CD4-positive, alpha-beta T cell treated with Interleukin-15 for 1 hour (primary cell): ENCODE measurements at regions not wholly inside any gene's neighbourhood (a gene's known extent, or its start where the extent isn't known, plus 50 kb on each side); places are given as distances from the start of the nearest gene placed in this dataset.
"Not testable (repeated sequence)": the region's sequence is repeated elsewhere in the genome, so short reads cannot be mapped to it uniquely, and the experiment has no call there.

Experiments used
- DNase-seq: peaks from one replicate; pipeline ENCODE4 v3.0.0-alpha.2; 2020

DNA sequence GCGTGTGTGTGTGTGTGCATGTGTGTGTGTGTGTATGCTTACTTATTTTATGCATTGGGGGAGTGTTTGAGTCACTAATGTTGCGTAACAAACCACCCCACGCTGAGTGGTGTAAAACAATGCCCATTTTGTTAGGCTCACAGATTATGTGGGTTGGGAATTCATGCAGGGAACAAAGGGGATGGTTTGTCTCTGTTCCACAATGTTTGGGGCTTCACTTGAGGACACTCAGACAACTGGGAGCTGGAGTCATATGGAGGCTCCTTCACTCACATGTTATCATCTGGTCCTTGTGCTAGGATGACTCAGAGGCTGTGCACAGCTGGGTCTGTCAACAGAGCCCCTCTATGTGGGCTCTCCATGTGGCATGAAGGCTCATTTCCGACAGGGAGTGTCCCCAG is 51.3 kb upstream of the LARGE1 start:
- no peak for DNase-seq

DNA sequence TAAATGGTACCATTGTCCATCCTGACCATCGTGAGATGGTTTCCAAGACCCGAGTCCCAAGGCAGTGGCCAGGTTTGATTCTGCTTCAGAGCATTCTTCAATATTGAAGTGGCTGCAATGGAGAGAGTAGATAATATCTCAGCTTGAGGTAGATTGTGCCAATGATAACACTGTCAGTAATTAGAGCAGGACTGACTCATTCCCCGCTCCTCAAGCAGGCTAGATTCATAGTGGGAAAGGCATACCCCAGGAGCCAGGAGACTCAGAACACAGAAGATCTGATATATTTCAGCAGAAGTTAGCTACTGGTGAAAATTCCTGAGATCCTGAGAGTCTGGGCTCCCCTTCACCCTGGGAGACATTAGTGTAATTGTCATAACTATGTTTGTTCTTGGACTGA is 55.6 kb upstream of the LARGE1 start:
- no peak for DNase-seq

DNA sequence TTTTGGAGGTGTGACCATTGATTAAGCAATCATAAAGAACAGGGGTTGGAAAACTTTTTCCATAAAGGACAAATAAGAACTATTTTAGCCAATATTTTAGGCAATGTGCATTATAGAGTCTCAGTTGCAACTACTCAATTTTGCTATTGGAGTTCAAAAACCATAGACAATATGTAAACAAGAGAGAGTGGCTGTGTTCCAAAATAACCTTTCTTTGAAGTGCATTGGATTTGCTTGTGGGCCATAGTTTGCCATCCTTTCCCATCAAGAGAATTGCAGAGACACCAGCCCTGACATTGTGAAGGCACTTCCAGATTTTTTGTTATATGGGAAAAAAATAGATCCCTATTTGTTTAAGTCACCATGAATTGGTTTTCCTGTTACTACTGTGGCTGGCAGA is 63.3 kb upstream of the LARGE1 start:
- DNase-seq = no peak

DNA sequence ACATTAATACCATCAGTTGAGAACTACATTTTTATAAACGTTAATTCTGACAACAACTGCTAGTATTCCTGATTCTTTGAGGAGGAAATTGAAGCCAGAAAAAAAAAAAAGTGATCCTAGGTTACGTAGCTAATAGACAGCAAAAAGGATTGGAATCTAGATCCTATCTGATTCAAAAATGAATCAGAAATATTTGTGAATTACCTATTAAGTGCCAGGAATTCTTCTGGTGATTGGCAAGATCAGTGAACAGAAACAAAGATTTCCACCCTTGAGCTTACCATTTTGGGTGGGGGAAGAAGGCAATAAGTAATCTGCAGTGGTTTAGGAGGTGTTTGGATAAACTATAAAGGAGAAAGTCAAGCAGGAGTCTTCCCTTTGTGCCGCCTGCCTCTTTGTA is 63.9 kb upstream of the LARGE1 start:
- no peak for DNase-seq

DNA sequence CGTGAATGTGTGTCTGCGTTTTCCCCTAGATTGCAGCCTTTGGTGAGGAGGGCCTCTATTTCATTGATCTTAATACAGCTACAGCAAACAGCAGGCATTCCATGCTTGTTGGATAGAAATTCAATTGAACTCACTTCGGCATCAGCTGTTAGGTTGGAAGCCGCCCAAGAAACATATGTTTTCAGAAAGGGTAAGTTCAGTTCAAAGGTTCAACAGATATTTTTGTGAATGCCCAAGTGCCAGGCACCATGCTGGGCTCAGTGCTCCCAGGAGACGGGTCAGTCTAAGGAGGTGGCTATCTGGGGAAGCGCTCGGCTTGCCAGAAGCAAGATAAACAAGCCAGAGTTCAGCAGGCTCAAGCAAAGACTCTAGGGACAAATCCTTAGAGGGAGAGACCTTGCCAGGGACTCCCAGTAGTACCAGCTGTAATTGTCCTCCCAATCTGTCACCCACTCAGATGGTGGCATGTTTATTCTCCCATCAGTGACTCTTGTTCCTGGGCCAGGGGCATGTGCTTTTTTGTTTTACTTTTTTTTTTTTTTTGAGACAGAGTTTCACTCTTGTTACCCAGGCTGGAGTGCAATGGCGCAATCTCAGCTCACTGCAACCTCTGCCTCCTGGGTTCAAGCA is 64.5 kb upstream of the LARGE1 start:
- no peak for DNase-seq

DNA sequence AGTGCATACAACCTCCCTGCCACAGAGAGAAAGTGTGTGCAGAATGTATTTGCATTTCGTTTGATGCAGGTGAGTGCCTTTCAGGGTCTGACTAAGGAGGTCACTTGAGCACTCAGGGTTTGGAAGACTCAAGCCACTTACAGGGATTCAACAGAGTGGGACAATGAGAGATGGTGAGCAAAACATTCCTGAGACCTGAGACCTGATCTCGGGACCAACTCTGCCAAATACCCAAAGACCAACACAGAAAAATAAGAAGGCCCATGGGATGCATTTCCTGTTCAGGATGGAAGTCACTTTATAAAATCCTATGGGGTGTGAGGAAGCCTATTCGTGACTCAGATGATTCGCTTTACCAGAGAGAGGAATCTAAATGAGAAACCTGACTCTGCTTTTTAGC is 65.2 kb upstream of the LARGE1 start:
- DNase-seq = no peak

DNA sequence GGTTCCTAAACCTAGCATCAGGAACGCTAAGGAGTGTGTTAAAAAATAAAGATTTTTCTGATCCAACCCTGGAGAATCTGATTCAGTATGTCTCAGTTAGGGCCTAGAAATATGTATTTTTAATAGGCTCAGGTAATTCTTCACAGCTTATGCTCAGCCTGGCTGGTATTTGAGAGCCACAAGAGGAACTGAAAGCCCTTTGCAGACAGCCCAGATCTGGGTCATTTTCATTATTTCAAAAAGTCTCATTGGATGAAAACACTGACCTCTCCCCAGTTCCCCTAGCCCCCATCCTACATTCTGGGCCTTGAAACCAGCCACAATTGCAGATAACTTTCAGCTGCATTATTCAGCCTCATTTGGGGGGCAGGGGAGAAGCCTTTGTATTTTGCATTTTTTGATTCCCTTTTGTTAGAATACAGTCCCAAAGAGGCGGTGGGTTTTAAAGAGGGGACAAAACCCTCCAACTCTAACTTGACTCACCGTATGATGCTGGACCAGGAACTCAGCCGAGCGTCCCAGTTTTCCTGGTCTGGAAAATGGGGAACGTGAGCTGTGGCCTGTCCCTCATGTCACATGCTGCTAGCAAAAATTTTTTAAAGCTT is 66.0 kb upstream of the LARGE1 start:
- no peak for DNase-seq

DNA sequence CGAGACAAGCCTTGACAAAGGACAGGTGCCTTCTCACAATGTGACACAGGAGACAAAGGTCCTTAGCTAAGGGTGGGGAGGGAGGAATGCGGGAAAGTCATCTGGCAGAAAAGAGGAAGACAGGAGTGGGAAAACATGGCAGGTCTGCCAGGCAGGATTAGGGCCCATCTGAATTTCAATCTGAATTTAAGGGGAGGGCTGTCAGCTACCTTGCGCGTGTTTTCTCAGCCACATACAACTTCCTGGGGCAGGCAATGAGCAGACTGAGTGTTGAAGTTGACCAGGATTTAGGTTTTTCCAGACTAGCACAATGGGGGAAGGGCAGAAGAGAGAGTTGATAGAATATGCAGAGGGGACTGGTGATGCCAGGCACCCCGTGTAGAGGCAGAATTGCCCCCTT is 66.7 kb upstream of the LARGE1 start:
- no peak for DNase-seq

DNA sequence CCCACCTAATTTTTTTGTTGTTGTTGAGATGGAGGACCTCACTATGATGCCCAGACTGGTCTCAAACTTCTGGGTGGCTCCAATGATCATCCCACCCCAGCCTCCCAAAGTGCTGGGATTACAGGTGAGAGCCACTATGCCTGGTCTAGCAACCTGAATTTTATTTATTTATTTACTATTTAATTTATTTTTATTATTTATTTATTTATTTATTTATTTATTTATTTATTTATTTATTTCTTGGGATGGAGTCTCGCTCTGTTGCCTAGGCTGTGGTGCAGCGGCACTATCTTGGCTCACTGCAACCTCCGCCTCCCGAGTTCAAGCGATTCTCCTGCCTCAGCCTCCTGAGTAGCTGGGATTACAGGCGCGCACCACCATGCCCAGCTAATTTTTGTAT is 69.0 kb upstream of the LARGE1 start:
- DNase-seq = not testable (repeated sequence)

DNA sequence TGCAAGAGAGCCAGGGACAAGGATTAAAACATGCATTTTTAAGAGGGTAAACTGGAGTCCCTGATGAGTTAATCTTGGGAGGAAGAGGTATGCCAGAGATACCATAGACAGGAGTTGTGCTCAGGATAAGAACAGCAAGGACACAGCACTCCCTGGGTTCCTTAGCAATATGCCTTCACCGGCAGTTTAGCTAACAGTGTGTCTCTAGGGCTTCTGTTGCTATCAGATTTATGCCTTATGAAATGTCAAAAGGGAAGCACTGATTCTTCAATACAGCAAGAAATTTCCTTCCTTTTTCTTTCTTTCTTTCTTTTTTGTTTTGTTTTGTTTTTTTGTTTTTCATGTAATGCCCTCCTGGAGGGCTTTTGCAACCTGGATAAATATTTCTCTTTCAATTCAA is 71.3 kb upstream of the LARGE1 start:
- DNase-seq = no peak

DNA sequence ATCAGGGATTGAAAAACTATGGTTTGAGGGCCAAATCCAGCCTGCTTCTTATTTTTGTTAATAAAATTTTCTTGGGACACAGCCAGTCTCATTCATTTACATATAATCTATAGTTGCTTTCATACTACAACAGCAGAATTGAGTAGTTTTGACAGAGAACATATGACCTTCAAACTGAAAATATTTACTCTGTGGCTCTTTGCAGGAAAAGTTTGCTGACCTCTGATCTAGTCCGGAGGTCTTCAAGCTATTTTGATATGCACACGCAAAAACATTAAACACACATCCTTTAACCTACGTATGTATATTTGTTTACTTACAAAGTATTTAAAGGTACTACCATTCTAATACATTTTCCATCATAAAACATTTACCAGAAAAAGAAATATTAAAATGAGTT is 76.5 kb upstream of the LARGE1 start:
- DNase-seq = no peak

DNA sequence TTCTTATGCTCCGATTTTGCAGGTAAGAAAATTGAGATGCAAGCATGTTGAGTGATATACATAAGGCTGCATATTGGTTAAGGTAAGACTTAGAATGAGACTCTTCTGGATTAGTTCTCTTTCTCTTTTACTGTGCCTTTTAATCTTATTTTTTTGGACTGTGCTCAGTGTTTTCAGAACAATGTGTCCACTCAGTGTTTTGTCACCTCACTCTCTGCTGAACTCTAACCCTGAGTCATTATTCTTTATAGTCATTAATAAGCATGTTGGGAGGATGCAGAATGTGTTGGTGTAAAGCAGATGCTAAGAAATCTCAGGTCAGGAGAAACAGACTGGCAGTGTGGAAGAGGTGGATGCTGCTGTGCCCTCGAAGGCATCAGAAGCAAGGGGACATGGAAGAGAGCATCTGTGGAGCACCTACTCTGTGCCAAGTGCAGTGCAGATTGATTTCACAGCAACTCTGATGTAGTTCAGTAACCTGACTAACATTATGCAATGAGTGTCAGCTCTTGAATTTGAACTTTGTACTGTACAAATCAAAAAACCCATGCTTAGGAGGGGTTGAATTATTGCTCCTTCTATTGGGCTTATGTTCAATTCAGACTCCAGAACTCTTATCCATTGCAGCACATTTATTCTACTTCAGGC is 80.7 kb upstream of the LARGE1 start:
- DNase-seq = no peak

DNA sequence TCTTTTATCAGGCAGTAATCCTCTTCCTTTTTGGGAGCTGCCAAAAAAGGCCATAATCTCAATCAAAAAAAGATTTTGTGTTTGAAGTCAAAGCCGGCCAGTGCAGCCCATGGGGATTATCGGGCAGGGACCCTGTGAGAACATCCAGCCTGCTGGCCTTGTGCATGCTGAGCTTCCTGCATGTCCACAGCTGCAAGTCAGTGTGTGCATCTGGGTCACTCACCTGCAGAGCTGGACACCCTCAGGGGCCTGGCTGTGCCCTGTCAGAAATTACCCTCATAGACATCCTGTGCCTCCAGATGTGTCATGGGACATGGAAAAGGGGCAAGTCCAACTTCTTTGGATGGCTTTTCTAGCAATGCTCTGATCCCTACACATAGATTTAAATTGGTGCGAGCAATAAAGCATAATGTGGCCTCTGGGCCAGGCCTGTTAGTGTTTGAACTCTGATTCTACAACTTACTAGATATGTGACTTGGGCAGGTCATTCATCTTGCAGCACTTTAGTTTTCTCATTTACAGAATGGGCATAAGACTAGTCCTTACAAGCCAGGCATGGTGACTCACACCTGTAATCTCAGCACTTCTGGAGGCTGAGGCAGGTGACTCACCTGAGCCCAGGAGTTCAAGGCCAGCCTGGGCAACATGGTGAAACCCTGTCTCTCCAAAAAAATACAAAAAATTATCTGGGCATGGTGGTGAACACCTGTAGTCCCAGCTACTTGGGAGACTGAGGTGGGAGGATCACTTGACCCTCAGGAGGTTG is 81.6 kb upstream of the LARGE1 start:
- no peak for DNase-seq

DNA sequence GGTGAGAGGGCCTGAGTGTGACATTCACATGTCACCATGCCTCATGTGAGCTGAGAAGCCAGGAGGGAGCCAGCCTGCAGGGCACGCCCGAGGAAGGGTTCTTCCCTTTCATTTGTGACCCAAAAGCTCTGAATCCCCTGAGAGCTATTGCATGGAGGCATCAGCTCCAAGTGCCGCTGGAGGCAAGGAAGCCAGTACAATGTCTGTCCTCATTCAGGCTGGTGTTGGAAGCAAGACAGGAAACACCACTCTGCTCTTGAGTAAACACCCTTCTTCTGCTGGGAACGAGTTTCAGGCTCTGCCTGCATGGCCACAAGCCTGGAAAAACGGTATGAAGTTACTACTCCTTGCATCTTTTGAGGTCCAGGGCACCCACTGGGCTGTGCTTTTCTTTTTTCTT is 83.8 kb upstream of the LARGE1 start:
- DNase-seq = no peak

DNA sequence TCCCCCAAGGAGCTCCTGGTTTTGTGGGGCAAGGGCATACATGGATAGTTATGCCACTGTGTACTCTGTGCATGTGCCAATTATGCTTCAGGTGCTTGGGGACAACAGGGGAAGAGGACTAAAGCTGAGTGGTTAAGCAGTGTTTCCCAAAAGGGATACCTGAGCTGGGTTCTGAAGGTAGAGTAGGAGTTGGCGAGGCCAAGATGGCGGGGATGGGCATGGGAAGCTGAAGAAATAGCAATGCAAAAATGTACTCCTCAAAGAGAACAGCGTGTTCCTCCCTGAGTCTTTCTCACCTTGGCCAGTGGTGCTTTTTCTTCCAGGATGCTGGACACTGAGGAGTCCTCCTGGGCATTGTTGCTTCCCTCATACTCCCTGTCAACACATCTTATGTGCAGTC is 90.0 kb upstream of the LARGE1 start:
- DNase-seq = no peak

DNA sequence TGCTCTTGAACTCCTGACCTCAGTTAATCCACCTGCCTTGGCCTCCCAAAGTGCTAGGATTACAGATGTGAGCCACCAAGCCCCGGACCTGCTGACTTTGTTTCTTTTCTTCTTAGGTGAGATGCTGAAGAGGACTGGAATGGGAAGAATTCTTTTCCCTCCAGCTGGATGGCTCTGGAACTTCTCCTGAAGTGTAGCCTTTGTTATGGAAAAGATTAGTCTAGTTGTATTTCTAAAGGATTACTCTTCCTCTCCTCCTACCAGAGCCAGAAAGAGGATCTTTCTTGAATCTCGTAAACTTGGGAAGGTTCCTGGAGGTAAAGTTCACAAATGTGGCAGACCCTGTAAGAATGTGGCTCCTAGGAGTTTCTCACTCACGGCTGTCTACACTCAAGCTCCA is 95.4 kb upstream of the LARGE1 start:
- no peak for DNase-seq

DNA sequence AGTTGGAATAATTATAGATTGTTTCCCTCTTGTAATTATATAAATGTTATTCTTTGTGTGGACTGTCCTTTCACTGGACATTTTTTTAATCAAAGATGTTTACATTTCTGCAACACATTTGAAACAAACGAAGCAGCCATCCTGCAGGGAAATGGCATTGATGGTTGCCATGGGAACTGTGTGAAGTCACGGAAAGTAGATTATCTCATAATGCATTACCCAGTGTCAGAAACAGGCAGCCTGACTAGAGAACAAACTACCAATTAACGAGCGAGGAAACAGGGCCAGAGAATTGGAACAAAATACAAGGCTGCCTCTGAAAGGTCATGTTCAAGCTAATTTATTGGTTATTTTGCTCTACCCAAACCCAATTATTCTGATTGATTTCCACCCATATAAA is 96.9 kb upstream of the LARGE1 start:
- no peak for DNase-seq

DNA sequence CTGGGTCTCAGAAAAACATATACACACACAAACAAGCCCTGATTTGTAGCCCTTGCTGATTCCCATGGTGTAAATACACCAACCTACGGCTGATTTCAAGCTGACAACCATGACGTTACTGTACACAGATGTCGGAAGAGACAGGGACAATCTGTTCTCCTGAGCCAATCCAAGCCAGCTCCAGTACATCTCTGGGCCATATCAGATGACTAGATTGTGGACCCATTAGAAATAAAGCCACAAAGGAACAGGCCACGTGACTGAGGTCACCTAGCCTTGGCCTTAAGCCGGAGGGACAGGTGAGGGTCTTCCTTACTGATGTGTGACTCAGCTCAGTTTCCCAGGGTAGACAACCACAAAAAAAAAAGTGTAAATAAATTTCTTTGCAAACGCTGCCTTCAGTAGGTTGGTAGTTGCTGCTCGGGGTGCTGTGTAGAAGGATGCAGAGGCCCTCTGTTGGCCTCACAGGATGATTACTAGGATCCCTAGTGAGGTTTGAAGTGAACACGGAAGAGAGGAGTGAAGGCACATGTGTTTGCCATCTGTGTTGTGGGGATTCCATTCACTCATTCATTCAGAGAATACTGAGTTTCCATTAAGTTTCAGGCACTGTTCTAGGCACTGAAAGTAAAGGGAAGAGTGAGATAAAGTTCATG is 99.0 kb upstream of the LARGE1 start:
- no peak for DNase-seq

DNA sequence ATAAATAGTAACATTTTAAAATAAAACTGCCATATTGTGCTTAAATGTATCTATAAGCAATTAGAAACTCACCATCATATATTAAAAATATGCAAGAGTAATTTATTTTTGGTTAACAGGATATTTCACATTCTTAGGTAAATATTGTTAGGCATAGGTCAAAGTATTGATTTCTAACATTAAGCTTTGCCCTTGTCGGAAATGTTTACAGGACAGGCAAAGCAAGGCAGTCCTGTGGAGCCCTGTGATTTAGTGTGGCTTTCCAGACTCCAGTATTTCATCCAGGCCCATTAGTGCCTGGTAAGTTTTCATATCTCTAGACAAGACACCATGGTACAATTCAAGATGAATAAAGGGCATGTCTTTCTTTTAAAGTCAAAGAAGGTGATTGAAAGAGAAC is 114.9 kb upstream of the LARGE1 start:
- DNase-seq = no peak

DNA sequence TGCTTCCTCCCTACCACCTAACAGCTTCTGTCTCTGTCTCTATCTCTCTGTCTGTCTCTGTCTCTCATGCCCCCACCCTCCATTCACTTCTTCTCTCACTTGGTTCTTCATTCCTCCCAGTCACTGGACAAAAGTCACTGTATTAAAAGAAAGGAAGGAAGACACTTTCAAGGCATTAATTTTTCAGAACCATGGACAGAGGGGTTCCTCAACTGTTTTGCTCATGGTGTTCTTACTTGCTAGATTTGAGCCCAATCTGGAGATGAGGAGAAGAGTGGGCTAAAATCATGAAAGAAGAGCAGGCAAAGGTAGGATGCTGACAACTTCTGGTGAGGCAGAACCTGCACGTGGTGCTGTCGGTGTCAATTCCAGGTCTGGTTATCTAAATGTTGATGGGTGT is 116.7 kb upstream of the LARGE1 start:
- no peak for DNase-seq

DNA sequence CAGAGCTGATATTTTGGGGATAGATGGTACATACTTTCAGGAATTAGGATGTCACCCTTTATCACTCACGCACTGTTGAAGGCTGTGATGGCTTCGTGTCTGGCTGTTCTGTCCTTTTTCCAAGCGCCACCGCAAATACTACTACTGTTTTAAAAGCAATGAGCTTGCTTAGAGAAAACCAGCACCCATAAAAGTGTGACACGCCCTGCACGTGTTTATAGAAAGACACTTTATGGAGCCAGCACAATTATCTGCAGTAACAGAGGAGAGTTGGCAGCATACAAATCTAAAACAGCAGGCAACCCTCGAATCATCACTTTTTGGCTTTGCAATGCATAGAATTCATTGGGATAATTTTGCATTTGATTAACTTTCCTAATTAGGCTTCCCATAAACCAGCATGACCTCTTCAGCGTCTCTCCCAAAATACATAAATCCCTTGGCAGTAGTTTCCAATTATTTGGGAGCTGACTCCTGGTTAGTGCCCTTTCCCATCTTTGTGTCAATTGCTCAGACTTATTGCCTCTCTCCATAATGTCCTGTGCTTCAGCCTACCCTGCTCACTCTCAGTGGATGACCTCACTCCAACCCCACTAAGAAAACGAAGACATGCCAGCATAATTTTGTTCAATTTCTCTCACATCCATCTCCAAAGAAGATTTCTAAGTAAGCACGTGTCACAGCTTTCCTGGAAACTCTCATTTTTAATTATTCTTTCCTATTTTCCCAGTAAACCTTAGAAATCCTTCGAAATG is 118.7 kb upstream of the LARGE1 start:
- DNase-seq = no peak

DNA sequence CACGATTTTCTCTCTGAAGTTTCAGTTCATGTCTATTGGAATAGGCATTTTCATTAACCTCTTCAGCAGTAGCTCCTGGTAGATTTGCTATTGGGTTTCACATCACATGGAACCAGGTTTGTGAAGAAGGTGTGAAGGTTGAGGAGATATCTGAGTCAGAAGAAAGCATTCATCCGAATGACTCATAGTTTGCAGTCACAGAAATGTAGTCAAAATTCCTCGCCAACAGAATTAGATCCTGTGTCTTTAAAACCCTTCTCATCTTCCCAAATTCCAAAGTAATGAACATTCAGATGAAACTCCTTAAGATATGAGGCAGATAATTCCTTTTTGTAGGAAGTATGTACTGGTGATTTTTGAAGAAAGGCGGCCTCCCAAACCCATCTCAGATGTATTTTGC is 125.0 kb upstream of the LARGE1 start:
- no peak for DNase-seq
